A673 (cell line): ENCODE measurements at regions not wholly inside any gene's neighbourhood (a gene's known extent, or its start where the extent isn't known, plus 50 kb on each side); places are given as distances from the start of the nearest gene placed in this dataset.

Experiments used
- CTCF ChIP-seq: fragments of 300-800, 200-600 bp; sonication (generic); conservative IDR thresholded peaks from 2 replicates; pipeline ENCODE4 v1.5.1; 2017; ENCODE audit warnings: low read depth, mild to moderate bottlenecking, antibody characterized with exemption, low read length, moderate library complexity, mixed read lengths
- EZH2 ChIP-seq: fragments of 200-600 bp; sonication (generic); IDR thresholded peaks from 2 replicates; pipeline ENCODE4 v1.6.1; 2017; ENCODE audit warnings: borderline replicate concordance, low read depth, mild to moderate bottlenecking, mixed read lengths, antibody characterized with exemption, low read length; ENCODE audit not compliant: poor library complexity, severe bottlenecking

- TF ChIP-seq CTCF = no peak
- TF ChIP-seq EZH2 = no peak
These were observed 856.9 kb upstream of the FRG1 start for GRCh38 chr4:189083769-189084168.
